ENCODE measurements at regions not wholly inside any gene's neighbourhood (a gene's known extent, or its start where the extent isn't known, plus 50 kb on each side); places are given as distances from the start of the nearest gene placed in this dataset.

GRCh38 chr1:38239258-38239835, 192.8 kb upstream of the POU3F1 start:
- H3K27me3 ChIP-seq (ENCODE audit: control insufficient read depth, insufficient read depth, low read length): no peaks in the 10 kb centered on the region
- H3K4me3 ChIP-seq (replicated peaks in 1 of 4; ENCODE audit: control extremely low read depth in 1 of 4, insufficient read depth in 1 of 4, low read depth in 3 of 4, low read length in 4 of 4): no peak overlapping the region
- H3K4me1 ChIP-seq (ENCODE audit: control insufficient read depth, extremely low read depth, insufficient read depth, low read length): no peaks in the 10 kb centered on the region
- H3K4me2 ChIP-seq (ENCODE audit: extremely low read depth, insufficient read depth, low read length): no peak overlapping the region
- H4K20me1 ChIP-seq (ENCODE audit: control insufficient read depth, extremely low read depth, insufficient read depth, low read length): no peaks in the 10 kb centered on the region
- H2AFZ ChIP-seq (ENCODE audit: low read length): no peak overlapping the region
- H3K9me3 ChIP-seq (ENCODE audit: control insufficient read depth, insufficient read depth, low read depth, low read length): no peaks in the 10 kb centered on the region
- no peaks in the 10 kb centered on the region for H3K36me3 ChIP-seq (ENCODE audit: control insufficient read depth, insufficient read depth, low read length)
- DNase-seq (ENCODE audit: low read depth in 2 of 2): no peak
- TF ChIP-seq, protein P1, sequence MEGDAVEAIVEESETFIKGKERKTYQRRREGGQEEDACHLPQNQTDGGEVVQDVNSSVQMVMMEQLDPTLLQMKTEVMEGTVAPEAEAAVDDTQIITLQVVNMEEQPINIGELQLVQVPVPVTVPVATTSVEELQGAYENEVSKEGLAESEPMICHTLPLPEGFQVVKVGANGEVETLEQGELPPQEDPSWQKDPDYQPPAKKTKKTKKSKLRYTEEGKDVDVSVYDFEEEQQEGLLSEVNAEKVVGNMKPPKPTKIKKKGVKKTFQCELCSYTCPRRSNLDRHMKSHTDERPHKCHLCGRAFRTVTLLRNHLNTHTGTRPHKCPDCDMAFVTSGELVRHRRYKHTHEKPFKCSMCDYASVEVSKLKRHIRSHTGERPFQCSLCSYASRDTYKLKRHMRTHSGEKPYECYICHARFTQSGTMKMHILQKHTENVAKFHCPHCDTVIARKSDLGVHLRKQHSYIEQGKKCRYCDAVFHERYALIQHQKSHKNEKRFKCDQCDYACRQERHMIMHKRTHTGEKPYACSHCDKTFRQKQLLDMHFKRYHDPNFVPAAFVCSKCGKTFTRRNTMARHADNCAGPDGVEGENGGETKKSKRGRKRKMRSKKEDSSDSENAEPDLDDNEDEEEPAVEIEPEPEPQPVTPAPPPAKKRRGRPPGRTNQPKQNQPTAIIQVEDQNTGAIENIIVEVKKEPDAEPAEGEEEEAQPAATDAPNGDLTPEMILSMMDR (conservative IDR thresholded peaks at IDR 0.05 in 1 of 2, IDR thresholded peaks at IDR 0.05 in 1 of 2; ENCODE audit: low read depth in 1 of 2, low read length in 2 of 2): no peak
- TF ChIP-seq EZH2 (IDR thresholded peaks at IDR 0.05; ENCODE audit: low read length, missing control alignments): no peak
- H3K27ac ChIP-seq (ENCODE audit: insufficient read depth, low read length): no peak overlapping the region
- no peak overlapping the region for H3K9ac ChIP-seq (ENCODE audit: insufficient read depth, low read length)
- no peaks in the 10 kb centered on the region for H3K79me2 ChIP-seq (ENCODE audit: control insufficient read depth, insufficient read depth, low read length)

- TF ChIP-seq, protein P1 (conservative IDR thresholded peaks at IDR 0.05 in 1 of 2, IDR thresholded peaks at IDR 0.05 in 1 of 2; ENCODE audit: low read depth in 1 of 2, low read length in 2 of 2): no peak
- TF ChIP-seq EZH2 (IDR thresholded peaks at IDR 0.05; ENCODE audit: low read length, missing control alignments): no peak
- H3K9ac ChIP-seq (ENCODE audit: insufficient read depth, low read length): no peak overlapping the region
- H3K27me3 ChIP-seq (ENCODE audit: control insufficient read depth, insufficient read depth, low read length): no peaks in the 10 kb centered on the region
- H3K27ac ChIP-seq (ENCODE audit: insufficient read depth, low read length): no peak overlapping the region
- H4K20me1 ChIP-seq (ENCODE audit: control insufficient read depth, extremely low read depth, insufficient read depth, low read length): no peaks in the 10 kb centered on the region
- DNase-seq (ENCODE audit: low read depth in 2 of 2): no peak
- no peak overlapping the region for H2AFZ ChIP-seq (ENCODE audit: low read length)
- no peaks in the 10 kb centered on the region for H3K4me1 ChIP-seq (ENCODE audit: control insufficient read depth, extremely low read depth, insufficient read depth, low read length)
- H3K9me3 ChIP-seq (ENCODE audit: control insufficient read depth, insufficient read depth, low read depth, low read length): no peaks in the 10 kb centered on the region
- H3K79me2 ChIP-seq (ENCODE audit: control insufficient read depth, insufficient read depth, low read length): no peaks in the 10 kb centered on the region
- no peak overlapping the region for H3K4me3 ChIP-seq (replicated peaks in 1 of 4; ENCODE audit: control extremely low read depth in 1 of 4, insufficient read depth in 1 of 4, low read depth in 3 of 4, low read length in 4 of 4)
- no peak overlapping the region for H3K4me2 ChIP-seq (ENCODE audit: extremely low read depth, insufficient read depth, low read length)
- H3K36me3 ChIP-seq (ENCODE audit: control insufficient read depth, insufficient read depth, low read length): no peaks in the 10 kb centered on the region
These were observed 191.7 kb upstream of the POU3F1 start for GRCh38 chr1:38238294-38238693.

DNA sequence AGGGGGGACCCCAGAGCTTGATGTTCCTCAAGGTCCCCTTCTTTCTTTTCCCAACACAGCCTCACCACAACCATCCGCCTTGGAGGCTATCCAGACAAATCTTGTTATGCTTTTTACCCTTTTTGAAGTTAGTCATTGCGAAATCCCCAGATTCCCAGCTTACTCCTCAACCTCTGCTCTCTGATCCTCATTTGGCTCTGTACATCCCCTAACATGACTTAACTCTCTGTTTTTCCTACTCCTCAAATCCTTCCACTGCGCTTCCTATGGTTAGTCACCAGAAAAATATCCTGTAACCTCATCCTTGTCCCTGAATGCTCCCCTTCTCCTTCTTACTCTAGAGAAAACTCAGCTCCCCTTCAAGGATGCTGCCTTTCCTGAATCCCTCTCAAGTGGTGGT, 189.1 kb upstream of the POU3F1 start:
- no peak overlapping the region for H3K4me3 ChIP-seq (replicated peaks in 1 of 4; ENCODE audit: control extremely low read depth in 1 of 4, insufficient read depth in 1 of 4, low read depth in 3 of 4, low read length in 4 of 4)
- no peak overlapping the region for H3K4me2 ChIP-seq (ENCODE audit: extremely low read depth, insufficient read depth, low read length)
- H3K27ac ChIP-seq (ENCODE audit: insufficient read depth, low read length): no peak overlapping the region
- no peaks in the 10 kb centered on the region for H3K9me3 ChIP-seq (ENCODE audit: control insufficient read depth, insufficient read depth, low read depth, low read length)
- no peaks in the 10 kb centered on the region for H3K36me3 ChIP-seq (ENCODE audit: control insufficient read depth, insufficient read depth, low read length)
- no peaks in the 10 kb centered on the region for H3K4me1 ChIP-seq (ENCODE audit: control insufficient read depth, extremely low read depth, insufficient read depth, low read length)
- no peaks in the 10 kb centered on the region for H4K20me1 ChIP-seq (ENCODE audit: control insufficient read depth, extremely low read depth, insufficient read depth, low read length)
- TF ChIP-seq, protein P1 (conservative IDR thresholded peaks at IDR 0.05 in 1 of 2, IDR thresholded peaks at IDR 0.05 in 1 of 2; ENCODE audit: low read depth in 1 of 2, low read length in 2 of 2): no peak
- TF ChIP-seq EZH2 (IDR thresholded peaks at IDR 0.05; ENCODE audit: low read length, missing control alignments): no peak
- no peak overlapping the region for H2AFZ ChIP-seq (ENCODE audit: low read length)
- H3K79me2 ChIP-seq (ENCODE audit: control insufficient read depth, insufficient read depth, low read length): no peaks in the 10 kb centered on the region
- peak; percentile 8 to 91 for DNase-seq (ENCODE audit: low read depth in 2 of 2)
- no peaks in the 10 kb centered on the region for H3K27me3 ChIP-seq (ENCODE audit: control insufficient read depth, insufficient read depth, low read length)
- no peak overlapping the region for H3K9ac ChIP-seq (ENCODE audit: insufficient read depth, low read length)

All from fibroblast of lung (primary cell).